GM12865 (cell line): ENCODE measurements at regions not wholly inside any gene's neighbourhood (a gene's known extent, or its start where the extent isn't known, plus 50 kb on each side); places are given as distances from the start of the nearest gene placed in this dataset.

Experiments used
- DNase-seq: peaks from one replicate; pipeline ENCODE4 v3.0.0; 2010; ENCODE audit warnings: low read depth
- H3K4me3 ChIP-seq: 2 replicates; pipeline ENCODE4 v1.5.1; 2011; ENCODE audit warnings: mild to moderate bottlenecking, low read depth, low read length, control low read depth
- TF ChIP-seq, protein P1 (sequence below): IDR thresholded peaks from 2 replicates; pipeline ENCODE4 v1.5.1; 2011; ENCODE audit warnings: low read length, control low read depth, low read depth, inconsistent platforms; ENCODE audit not compliant: insufficient read depth; ENCODE audit errors: missing control alignments

DNA sequence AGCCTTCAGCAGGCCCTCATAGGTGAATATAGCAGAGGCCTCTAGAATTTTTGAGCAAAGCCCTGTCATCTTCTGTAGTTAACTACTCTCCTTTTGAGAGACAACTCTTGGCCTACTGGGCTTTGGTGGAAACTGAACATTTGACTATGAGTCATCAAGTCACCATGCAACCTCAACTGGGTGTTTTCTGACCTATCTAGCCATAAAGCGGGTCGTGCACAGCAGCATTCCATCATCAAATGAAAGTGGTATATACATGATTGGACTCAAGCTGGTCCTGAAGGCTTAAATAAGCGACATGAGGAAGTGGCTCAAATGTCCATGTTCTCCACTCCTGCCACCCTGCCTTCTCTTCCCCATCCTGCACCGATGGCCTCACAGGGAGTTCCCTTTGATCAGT, 1115.5 kb downstream of the TAF11L14 start:
- DNase-seq, result peak; percentile 81
- no peak overlapping the region for H3K4me3 ChIP-seq
- TF ChIP-seq, protein P1, sequence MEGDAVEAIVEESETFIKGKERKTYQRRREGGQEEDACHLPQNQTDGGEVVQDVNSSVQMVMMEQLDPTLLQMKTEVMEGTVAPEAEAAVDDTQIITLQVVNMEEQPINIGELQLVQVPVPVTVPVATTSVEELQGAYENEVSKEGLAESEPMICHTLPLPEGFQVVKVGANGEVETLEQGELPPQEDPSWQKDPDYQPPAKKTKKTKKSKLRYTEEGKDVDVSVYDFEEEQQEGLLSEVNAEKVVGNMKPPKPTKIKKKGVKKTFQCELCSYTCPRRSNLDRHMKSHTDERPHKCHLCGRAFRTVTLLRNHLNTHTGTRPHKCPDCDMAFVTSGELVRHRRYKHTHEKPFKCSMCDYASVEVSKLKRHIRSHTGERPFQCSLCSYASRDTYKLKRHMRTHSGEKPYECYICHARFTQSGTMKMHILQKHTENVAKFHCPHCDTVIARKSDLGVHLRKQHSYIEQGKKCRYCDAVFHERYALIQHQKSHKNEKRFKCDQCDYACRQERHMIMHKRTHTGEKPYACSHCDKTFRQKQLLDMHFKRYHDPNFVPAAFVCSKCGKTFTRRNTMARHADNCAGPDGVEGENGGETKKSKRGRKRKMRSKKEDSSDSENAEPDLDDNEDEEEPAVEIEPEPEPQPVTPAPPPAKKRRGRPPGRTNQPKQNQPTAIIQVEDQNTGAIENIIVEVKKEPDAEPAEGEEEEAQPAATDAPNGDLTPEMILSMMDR, result no peak

DNA sequence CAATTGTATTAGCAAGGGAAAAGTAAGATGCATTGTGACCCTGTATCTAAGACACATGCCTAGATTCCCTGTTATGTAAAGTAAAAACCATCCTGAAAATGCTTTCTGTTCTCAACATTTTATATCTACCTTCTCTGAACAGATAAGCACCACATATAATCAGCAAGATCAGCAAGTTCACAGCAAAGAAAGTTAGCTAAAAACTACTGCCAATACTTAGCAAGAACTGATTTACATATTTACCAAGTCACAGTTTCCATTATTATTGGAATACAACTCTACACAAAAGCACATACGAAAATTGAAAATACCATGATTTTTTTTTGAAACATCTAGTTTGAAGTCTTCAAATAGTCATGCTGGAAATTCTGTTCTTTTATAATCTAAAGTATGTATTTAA, 1118.1 kb downstream of the TAF11L14 start:
- TF ChIP-seq, protein P1, result no peak
- DNase-seq, result no peak
- H3K4me3 ChIP-seq, result no peak overlapping the region

DNA sequence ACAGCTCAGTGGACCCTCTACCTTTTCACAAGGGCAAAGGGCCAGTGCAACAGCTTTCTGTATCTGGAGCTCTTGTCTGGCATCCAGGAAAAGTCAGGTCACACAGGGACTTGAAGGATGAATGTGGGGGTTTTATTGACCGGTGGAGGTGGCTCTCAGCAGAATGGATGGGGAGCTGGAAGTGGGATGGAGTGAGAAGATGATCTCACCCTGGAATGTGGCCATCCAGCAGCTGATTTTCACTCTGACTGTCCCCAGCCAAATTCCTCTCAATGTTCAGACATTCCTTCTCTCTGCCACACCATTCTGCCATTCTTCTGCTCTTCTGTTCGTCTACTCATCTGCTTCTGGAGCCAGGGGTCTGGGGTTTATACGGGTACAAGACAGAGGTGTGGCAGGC, 1119.9 kb downstream of the TAF11L14 start:
- no peak overlapping the region for H3K4me3 ChIP-seq
- no peak for DNase-seq
- TF ChIP-seq, protein P1, result no peak

DNA sequence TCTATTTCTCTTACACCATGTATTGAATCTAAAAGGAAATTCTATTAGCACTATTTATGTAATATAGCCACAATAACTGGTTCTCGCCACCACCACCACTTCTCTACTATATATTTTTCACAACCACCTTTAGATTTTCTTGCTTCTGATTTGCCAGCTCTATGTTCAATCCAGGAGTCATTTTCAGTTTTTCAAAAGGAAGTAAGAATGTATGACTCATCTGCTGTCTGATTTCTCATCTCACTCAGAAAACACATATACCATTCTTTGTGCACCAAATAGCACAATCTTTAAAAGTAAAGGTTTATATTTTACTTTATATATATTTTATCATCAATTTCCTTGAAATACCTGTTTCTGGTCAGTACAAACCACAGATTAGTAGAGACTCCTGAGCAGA, 1127.5 kb downstream of the TAF11L14 start:
- no peak overlapping the region for H3K4me3 ChIP-seq
- DNase-seq, result peak; percentile 15
- TF ChIP-seq, protein P1, result no peak

DNA sequence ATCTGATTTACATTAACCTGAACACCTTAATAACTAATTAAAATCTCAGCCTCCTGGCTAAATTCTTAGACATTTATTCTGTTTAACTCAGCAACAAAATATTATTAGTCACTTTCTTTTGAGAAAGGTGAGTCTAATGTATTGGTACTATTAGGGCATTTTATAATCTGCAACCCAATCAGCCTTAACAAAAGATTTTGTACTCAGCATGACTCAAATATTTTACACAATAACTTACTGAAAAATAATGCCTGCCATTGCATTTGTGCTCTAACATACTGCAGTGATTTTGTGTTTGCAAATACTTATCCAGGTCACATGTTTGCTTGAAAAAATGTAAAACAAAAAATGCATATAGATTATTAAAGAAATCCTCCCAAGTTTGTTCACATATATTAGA, 1129.9 kb downstream of the TAF11L14 start:
- H3K4me3 ChIP-seq, result no peak overlapping the region
- TF ChIP-seq, protein P1, result no peak
- no peak for DNase-seq

DNA sequence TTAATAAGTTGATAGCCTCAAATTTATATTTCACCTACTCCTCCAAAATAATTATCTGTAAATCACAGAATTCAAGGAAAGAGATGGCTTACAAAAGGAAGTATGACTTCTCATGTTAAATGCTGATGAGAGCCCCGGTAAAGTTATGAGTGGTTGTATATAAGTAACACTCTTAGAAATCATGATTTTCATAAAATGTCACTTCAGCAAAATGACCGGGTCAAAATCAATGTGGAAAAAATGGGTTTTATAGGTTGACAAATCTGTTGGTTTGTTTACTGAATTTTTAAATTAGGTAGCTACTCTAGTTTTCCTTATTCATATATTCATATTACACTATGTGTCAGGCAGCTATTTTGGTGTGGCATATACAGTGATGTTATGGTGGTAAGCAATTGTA, 1131.0 kb downstream of the TAF11L14 start:
- no peak for DNase-seq
- TF ChIP-seq, protein P1, result no peak
- no peak overlapping the region for H3K4me3 ChIP-seq

DNA sequence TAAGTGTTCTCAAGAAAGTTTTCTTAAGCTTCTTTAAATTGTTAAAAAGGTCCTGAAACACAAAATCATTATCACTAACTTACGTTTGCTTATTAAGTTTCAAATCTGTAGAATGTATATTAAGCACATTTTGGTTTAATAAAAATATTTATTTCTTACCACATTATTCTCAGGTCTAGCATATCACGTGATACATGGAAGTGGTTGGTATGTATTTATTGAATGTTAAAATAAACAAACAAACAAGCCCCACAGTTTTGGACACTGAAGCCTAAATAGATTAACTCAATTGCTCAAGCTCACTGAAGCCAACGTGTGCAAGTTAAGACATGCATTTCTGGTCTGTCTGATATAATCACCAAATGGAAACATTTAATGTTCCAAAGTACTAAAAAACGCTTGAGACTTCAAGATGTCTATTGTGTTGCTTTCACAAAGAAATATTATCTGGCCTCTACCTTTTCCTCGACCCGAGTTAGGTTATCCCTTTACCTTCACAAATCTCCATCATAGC, 1136.9 kb downstream of the TAF11L14 start:
- no peak for DNase-seq
- TF ChIP-seq, protein P1, result no peak
- no peak overlapping the region for H3K4me3 ChIP-seq
